ENCODE measurements at regions not wholly inside any gene's neighbourhood (a gene's known extent, or its start where the extent isn't known, plus 50 kb on each side); places are given as distances from the start of the nearest gene placed in this dataset.

DNA sequence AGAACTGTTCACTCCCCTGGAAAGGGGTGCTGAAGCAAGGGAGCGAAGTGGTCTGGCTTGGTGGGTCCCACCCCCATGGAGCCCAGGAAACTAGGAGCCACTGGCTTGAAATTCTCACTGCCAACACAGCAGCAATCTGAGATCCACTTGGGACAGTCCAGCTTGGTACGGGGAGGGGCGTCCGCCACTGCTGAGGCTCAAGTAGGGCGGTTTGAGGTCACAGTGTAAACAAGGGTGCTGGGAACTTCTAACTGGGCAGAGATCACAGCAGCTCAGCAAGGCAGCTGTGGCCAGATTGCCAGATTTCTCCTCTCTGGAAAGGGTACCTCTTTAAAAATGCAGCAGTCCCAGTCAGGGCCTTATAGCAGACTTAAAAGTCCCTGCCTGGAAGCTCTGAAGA, 53.9 kb upstream of the GALNTL6 start:
- Mint-ChIP-seq H3K27ac (ENCODE audit: unreplicated experiment) (no peak overlapping the region), H3K36me3 (ENCODE audit: low read depth, unreplicated experiment) (no peaks in the 10 kb centered on the region), H3K9me3 (ENCODE audit: unreplicated experiment) (peaks cover 17% of the 10 kb centered on the region), H3K4me1 (ENCODE audit: low read depth, unreplicated experiment) (no peaks in the 10 kb centered on the region), H3K27me3 (ENCODE audit: low read depth, unreplicated experiment) (no peaks in the 10 kb centered on the region), H3K4me3 (ENCODE audit: unreplicated experiment) (no peak overlapping the region)
- Histone ChIP-seq H3K9ac (ENCODE audit: low read length) (no peak overlapping the region), H3K79me2 (ENCODE audit: insufficient read depth, low read length) (no peaks in the 10 kb centered on the region), H2AFZ (ENCODE audit: low read depth, low read length) (no peak overlapping the region), H3K9me3 (ENCODE audit: insufficient read depth, low read depth, low read length) (peaks cover 3% of the 10 kb centered on the region), H3K27me3 (ENCODE audit: insufficient read depth, low read length) (no peaks in the 10 kb centered on the region), H3K4me1 (ENCODE audit: insufficient read depth, low read length) (no peaks in the 10 kb centered on the region), H4K20me1 (ENCODE audit: insufficient read depth, low read length) (no peaks in the 10 kb centered on the region), H3K4me3 (ENCODE audit: insufficient read depth, low read depth, low read length) (no peak overlapping the region), H3K27ac (ENCODE audit: low read depth, low read length) (no peak overlapping the region), H3K36me3 (ENCODE audit: insufficient read depth, low read length) (no peaks in the 10 kb centered on the region), H3K4me2 (ENCODE audit: low read length) (no peak overlapping the region)
- no peak for FAIRE-seq
- TF ChIP-seq EZH2 (IDR thresholded peaks at IDR 0.05; ENCODE audit: insufficient read depth, low read length), result no peak
- TF ChIP-seq, protein P1, sequence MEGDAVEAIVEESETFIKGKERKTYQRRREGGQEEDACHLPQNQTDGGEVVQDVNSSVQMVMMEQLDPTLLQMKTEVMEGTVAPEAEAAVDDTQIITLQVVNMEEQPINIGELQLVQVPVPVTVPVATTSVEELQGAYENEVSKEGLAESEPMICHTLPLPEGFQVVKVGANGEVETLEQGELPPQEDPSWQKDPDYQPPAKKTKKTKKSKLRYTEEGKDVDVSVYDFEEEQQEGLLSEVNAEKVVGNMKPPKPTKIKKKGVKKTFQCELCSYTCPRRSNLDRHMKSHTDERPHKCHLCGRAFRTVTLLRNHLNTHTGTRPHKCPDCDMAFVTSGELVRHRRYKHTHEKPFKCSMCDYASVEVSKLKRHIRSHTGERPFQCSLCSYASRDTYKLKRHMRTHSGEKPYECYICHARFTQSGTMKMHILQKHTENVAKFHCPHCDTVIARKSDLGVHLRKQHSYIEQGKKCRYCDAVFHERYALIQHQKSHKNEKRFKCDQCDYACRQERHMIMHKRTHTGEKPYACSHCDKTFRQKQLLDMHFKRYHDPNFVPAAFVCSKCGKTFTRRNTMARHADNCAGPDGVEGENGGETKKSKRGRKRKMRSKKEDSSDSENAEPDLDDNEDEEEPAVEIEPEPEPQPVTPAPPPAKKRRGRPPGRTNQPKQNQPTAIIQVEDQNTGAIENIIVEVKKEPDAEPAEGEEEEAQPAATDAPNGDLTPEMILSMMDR (IDR thresholded peaks at IDR 0.05; ENCODE audit: insufficient read depth, low read depth, low read length), result no peak
- DNase-seq (ENCODE audit: low read depth), result no peak

DNA sequence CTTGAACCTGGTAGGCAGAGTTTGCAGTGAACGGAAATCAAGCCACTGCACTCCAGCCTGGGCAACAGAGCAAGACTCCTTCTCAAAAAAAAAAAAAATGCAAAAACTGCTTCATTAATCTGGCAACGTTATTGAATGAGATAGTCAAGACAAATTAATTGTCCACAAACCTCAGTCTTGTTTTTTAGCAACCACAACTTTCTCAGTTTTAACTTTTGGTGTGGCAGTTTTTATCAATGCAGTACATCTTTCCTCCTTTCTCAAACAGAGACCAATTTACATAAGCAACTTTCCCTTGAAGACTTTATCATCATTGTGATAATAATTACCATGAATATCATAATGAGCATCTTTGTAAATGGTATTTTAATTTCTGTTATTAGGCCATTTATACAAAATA, 61.7 kb upstream of the GALNTL6 start:
- Histone ChIP-seq H4K20me1 (ENCODE audit: insufficient read depth, low read length) (no peaks in the 10 kb centered on the region), H3K4me3 (ENCODE audit: insufficient read depth, low read depth, low read length) (no peak overlapping the region), H3K4me2 (ENCODE audit: low read length) (no peak overlapping the region), H3K36me3 (ENCODE audit: insufficient read depth, low read length) (no peaks in the 10 kb centered on the region), H3K9me3 (ENCODE audit: insufficient read depth, low read depth, low read length) (no peaks in the 10 kb centered on the region), H3K9ac (ENCODE audit: low read length) (no peak overlapping the region), H3K79me2 (ENCODE audit: insufficient read depth, low read length) (no peaks in the 10 kb centered on the region), H2AFZ (ENCODE audit: low read depth, low read length) (no peak overlapping the region), H3K27ac (ENCODE audit: low read depth, low read length) (no peak overlapping the region), H3K4me1 (ENCODE audit: insufficient read depth, low read length) (no peaks in the 10 kb centered on the region), H3K27me3 (ENCODE audit: insufficient read depth, low read length) (no peaks in the 10 kb centered on the region)
- H3K4me1 Mint-ChIP-seq (ENCODE audit: low read depth, unreplicated experiment), result no peaks in the 10 kb centered on the region
- no peaks in the 10 kb centered on the region for H3K9me3 Mint-ChIP-seq (ENCODE audit: unreplicated experiment)
- no peak overlapping the region for H3K27ac Mint-ChIP-seq (ENCODE audit: unreplicated experiment)
- H3K27me3 Mint-ChIP-seq (ENCODE audit: low read depth, unreplicated experiment), result no peaks in the 10 kb centered on the region
- DNase-seq (ENCODE audit: low read depth) (no peak), FAIRE-seq (no peak)
- no peak for TF ChIP-seq EZH2 (IDR thresholded peaks at IDR 0.05; ENCODE audit: insufficient read depth, low read length)
- TF ChIP-seq, protein P1 (IDR thresholded peaks at IDR 0.05; ENCODE audit: insufficient read depth, low read depth, low read length), result no peak
- H3K4me3 Mint-ChIP-seq (ENCODE audit: unreplicated experiment), result no peak overlapping the region
- H3K36me3 Mint-ChIP-seq (ENCODE audit: low read depth, unreplicated experiment), result no peaks in the 10 kb centered on the region

DNA sequence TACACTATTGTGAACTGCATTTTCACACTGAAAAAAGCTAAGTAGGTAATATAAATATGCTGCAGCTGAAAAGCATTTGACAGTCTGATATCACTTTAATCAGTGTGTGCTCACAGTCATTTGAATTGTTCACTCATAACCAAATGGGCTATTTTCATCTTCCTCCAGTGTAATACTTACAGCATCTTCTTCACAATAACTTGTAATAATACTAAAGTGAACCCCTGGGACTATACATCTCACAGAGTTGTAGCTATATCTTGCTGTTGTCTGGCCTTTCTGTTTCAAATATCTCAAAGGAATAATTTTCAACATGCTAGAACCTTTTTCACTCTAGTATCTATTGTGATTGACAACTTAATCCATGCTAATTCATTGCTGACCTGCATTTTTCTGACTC, 66.8 kb upstream of the GALNTL6 start:
- H4K20me1 ChIP-seq (ENCODE audit: insufficient read depth, low read length), result no peaks in the 10 kb centered on the region
- no peak overlapping the region for H3K4me3 Mint-ChIP-seq (ENCODE audit: unreplicated experiment)
- DNase-seq (ENCODE audit: low read depth), result no peak
- no peak for FAIRE-seq
- no peaks in the 10 kb centered on the region for H3K4me1 Mint-ChIP-seq (ENCODE audit: low read depth, unreplicated experiment)
- H3K27ac Mint-ChIP-seq (ENCODE audit: unreplicated experiment), result no peak overlapping the region
- H3K36me3 ChIP-seq (ENCODE audit: insufficient read depth, low read length), result no peaks in the 10 kb centered on the region
- no peak overlapping the region for H3K27ac ChIP-seq (ENCODE audit: low read depth, low read length)
- TF ChIP-seq EZH2 (IDR thresholded peaks at IDR 0.05; ENCODE audit: insufficient read depth, low read length), result no peak
- TF ChIP-seq, protein P1 (IDR thresholded peaks at IDR 0.05; ENCODE audit: insufficient read depth, low read depth, low read length), result no peak
- no peaks in the 10 kb centered on the region for H3K27me3 ChIP-seq (ENCODE audit: insufficient read depth, low read length)
- H3K4me1 ChIP-seq (ENCODE audit: insufficient read depth, low read length), result no peaks in the 10 kb centered on the region
- H3K9ac ChIP-seq (ENCODE audit: low read length), result no peak overlapping the region
- H3K9me3 Mint-ChIP-seq (ENCODE audit: unreplicated experiment), result no peaks in the 10 kb centered on the region
- no peaks in the 10 kb centered on the region for H3K36me3 Mint-ChIP-seq (ENCODE audit: low read depth, unreplicated experiment)
- H3K9me3 ChIP-seq (ENCODE audit: insufficient read depth, low read depth, low read length), result no peaks in the 10 kb centered on the region
- H3K4me2 ChIP-seq (ENCODE audit: low read length), result no peak overlapping the region
- H3K79me2 ChIP-seq (ENCODE audit: insufficient read depth, low read length), result no peaks in the 10 kb centered on the region
- peaks cover 2% of the 10 kb centered on the region for H3K27me3 Mint-ChIP-seq (ENCODE audit: low read depth, unreplicated experiment)
- no peak overlapping the region for H3K4me3 ChIP-seq (ENCODE audit: insufficient read depth, low read depth, low read length)
- H2AFZ ChIP-seq (ENCODE audit: low read depth, low read length), result no peak overlapping the region

Measured in astrocyte (in vitro differentiated cells and primary cell).